ENCODE measurements at regions not wholly inside any gene's neighbourhood (a gene's known extent, or its start where the extent isn't known, plus 50 kb on each side); places are given as distances from the start of the nearest gene placed in this dataset.
"Not testable (repeated sequence)": the region's sequence is repeated elsewhere in the genome, so short reads cannot be mapped to it uniquely, and the experiment has no call there.

DNA sequence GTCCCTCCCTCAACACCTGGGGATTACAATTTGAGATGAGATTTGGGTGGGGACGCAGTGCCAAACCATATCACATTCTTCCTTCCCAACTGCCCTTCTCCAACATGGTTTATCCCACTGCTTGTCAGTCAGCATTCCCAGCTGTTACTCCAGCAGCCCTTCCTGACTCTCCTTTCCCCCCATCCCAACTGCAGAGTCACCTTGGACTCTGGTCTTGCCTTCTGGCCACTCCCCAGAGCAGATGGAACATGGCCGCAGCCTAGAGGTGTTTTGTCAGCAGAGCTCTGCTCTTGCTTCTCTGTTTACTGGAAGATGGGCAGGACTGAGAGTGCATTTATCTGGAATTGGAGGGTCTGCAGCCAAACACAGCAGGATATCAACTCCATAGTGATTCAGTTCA is 51.2 kb upstream of the MEX3C start:
- no peak for DNase-seq (ENCODE audit: low read depth)

DNA sequence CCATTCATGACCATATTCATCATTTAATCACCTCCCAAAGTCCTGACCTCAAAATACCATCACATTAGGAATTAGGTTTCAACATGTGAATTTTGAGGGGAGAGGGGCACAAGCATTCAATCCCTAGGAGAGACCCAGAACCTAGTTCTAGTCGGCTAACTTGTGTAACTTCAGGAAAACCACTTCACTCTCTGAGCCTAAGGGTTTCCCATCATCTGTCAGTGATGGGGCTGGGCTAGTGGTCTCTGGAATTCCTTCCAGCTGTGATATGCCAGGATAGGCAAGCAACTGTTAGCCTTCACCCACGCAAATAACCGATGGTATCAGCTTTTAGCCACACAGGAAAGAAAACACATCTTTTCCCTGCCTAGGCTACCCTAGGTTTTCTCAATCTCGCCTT is 52.5 kb upstream of the MEX3C start:
- no peak for DNase-seq (ENCODE audit: low read depth)

DNA sequence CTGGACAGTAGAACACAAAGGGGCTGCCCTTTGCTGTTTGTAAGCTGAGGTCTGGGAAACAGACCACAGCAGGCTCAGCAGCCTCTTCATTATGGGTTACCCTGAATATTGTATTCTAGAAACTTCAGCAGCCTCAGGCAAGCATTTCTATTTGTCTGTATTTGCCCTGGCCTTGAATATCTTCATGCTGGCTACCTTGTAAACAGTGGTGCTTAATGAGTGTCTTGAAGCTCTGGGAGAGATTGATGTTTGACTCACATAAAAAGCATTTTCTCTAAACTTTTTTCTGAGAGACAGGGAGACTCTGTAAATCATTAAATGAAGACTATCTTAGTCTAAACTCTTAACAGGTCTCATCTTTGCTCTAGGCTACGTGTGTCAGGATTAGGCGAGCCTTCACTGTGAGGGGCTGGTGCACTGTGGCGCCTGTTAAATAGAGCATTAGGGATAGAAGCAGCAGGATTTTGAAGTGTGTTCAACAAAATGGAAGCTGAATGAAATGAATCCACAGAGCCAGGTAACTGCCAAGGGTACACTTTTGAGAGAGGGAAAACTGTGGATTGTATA is 53.1 kb upstream of the MEX3C start:
- DNase-seq (ENCODE audit: low read depth) = no peak

DNA sequence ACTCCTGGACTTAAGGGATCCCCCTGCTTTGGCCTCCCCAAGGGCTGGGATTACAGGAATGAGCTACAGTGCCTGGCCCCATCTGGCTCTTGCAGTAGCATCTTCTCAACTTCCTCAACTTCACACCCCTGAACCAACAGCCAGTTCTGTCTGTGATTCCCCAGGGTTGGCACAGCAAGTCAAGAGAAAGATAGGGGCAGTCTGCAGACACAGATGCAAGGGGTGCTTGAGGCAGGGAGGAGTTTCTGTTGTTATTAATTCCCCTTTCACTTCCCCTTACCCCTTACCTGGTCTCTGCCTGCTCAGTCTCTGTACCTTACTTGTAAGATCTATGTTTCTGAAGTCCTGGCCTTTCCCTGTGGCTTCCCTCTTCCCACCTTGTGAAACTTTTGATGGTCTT is 54.1 kb upstream of the MEX3C start:
- DNase-seq (ENCODE audit: low read depth) = no peak

DNA sequence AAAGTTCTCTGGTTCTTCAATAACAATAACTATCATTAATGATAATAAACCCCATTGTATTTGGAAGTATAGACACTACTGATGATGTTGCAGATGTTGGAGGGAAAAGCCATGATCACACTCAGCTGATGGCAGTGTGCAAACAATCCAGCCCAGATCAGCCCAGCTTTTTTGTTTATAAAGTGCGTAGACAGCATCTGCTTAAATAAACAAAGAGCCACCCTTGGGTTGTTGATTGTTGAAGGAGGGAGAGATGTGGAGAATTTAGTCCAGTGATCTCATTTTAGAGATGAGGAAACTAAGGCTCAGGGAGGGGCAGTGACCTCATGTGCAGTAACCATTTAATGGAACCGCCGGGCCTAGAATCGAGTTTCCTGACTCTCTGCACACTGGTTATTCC is 56.0 kb upstream of the MEX3C start:
- DNase-seq (ENCODE audit: low read depth) = no peak

DNA sequence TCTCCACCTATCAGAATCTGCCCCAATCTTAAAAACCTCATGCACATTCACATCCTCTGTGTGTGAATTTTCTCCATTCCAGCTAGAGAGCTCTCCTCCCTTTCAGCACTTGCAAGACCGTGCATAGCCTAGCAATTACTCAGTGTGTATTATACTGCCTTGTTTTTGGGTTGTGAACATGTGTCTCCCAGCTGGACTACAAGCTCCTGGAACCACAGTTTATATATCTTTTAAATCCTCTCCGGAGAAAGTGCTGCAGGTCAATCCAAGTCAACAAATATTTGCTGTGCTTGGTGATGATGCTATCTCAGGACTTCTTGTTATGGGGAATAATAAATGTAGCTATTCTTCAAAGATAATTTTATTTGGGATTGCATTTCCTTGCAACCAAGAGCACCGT is 58.2 kb upstream of the MEX3C start:
- no peak for DNase-seq (ENCODE audit: low read depth)

DNA sequence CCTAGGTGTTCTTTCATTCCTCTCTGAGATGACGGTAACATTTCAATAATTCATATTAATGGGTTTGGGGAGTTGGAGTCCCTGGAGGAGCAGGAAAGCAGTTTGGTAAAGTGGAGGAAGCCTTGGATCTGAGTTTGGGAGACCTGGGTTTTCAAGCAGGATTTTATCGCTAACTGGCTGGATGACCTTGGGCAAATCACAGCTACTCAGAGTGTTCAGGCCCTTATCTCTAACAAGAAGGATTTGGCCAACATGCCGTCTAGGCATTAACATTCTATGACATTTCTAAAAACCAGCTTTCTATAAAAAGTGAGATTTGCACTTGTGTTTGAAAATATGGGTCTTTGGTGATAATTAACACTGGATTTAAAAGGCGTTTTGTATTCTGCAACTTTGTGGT is 59.7 kb upstream of the MEX3C start:
- no peak for DNase-seq (ENCODE audit: low read depth)

DNA sequence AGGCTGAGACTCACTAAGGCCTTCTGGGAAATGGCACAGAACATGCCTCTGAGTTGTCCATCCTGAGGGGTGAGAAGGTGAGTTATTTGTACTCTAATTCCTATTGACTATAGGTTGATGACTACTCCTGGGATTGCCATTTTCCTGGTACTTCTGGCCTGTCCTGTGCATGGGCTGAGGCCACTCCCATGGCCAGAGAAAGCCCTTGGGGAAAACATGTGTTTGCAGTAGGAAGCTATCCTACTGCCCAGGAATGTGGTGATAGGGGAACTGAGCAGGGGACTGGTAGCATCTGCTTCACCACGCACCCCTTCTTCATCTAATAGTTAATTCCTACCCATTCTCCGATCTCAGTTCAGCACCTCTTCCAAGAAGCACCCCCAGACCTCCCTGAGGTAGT is 62.6 kb upstream of the MEX3C start:
- DNase-seq (ENCODE audit: low read depth) = no peak

DNA sequence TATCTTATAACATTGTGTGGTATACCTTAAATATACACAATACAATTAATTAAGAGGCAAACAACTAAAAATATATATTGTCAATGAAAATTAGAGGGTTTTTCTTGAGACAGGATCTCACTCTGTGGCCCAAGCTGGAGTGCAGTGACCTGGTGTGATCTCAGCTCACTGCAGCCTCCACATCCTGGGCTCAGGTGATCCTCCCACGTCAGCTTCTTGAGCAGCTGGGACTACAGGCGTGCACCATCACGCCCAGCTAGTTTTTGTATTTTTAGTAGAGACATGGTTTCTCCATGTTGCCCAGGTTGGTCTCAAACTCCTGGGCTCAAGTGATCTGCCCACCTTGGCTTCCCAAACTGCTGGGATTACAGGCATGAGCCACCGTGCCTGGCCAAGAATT is 68.6 kb upstream of the MEX3C start:
- not testable (repeated sequence) for DNase-seq (ENCODE audit: low read depth)

DNA sequence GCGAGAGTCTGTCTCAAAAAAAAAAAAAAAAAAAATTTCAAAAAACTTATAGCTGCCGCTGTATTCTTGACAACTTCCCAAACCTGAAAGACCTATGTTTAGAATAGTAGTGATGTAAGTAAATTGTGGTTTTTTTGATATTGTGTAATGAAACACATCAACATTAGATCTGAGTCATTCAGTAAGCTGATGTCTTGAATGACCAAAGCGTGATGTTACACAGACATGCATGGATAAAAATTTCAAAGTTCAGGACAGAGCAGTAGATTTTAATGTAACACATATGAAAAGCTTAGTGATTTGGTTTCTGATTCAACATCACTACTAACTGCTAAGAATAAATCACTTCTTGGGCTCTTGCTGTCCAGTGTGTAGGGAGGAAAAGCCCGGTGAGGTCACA is 69.3 kb upstream of the MEX3C start:
- no peak for DNase-seq (ENCODE audit: low read depth)

DNA sequence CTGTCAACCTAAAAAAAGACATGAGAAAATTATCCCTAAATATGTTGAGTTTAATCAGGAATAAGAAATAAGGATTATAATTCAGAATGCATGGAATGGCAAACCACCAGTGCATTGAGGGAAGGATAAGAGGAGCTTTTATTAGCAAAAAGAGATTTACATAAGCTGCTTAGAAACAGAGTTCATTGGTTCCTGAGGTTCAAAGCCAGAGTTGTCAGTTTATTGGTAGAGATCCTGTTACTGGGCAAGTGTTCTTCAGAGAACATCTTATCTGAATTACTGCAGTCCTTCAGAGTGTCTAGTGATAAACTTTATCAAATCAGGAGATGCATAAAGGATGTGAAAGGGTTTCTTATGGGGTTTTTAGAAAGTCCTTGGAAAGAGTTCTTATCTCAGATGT is 76.0 kb upstream of the MEX3C start:
- DNase-seq (ENCODE audit: low read depth) = no peak

DNA sequence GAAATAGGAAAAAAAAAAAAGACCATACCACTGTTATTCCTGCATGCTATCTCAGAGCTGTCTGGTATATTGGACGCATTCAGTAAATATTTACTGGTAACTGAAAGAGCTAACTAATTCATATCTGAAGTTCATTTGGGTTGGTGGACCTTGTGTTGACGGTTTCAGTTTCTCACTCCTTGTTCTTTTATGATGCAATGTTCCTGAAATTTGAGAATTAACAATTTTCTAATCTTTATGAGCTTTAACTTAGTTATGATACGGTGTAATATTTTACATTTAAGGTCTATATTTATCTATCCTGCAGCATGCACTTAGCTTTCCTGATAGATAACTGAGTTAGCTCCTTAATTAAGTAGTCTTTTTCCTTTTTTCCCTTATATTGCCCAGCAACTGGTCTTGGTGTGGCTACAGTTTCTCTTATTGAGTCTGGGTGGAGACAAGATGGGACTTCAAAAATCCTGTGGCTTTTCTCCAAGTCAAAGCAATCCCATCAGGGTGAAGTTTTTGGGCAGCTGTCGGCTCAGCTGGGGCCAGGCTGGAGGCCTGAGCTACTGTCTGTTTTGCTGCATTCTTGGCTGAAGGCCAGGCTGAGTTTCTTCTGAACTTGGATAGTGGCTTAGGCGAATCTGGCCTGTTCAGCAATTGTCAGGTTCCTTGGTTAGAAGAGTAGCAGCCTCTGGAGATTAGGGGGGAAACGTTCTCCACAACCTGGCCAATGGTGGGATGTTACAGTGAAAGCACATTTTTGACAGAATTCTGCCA is 78.4 kb upstream of the MEX3C start:
- DNase-seq (ENCODE audit: low read depth) = no peak

DNA sequence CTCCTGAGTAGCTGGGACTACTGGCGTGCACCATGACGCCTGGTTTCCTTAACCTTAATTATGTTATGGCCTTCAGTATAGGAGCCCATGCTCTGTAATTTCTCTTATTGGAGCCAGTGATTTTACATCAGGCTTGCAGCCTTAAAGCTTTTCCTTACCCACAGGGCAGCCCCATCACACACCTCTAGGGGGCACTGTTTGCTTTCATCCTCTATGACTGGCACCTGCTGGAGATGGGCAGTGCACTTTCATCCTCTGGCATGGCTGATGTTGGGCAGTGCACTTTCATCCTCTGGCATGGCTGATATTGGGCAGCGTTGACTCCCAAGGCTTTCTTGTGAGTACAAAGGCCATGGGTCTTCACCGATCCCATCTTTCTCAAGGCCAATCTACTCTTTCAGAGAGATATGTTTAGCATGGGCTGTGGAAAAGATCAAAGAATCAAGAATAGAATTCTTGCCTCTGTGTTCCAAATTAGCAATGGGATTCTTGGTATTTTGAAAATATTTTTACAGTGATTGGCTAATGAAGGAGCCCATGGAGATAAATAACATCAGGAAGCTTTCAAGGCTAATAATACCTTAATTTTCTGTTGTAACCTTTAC is 80.7 kb upstream of the MEX3C start:
- DNase-seq (ENCODE audit: low read depth) = peak; percentile 30

DNA sequence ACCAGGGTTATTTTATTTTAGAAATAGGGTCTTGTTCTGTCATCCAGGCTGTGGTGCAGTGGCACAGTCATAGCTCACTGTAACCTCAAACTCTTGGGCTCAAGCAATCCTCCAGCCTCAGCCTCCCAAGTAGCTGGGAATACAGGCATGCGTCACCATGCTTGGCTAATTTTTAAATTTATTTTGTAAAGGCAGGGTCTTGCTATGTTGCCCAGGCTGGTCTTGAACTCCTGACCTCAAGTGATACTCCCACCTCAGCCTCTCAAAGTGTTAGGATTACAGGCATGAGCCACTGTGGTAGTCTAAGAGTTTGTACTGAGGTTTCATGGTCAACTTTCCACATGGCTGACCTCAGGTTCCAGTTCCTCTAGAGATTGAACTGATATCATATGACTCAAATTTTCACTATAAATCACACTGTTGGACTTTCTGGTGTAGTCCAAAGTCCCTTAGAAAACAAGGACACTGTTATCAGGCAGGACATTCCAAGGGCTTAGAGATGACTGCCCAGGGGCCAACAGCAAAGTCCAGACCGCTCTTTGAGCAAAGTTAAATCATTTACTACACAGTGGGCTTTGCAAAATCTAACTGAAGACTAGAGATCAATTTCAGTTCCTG is 82.0 kb upstream of the MEX3C start:
- DNase-seq (ENCODE audit: low read depth) = no peak

DNA sequence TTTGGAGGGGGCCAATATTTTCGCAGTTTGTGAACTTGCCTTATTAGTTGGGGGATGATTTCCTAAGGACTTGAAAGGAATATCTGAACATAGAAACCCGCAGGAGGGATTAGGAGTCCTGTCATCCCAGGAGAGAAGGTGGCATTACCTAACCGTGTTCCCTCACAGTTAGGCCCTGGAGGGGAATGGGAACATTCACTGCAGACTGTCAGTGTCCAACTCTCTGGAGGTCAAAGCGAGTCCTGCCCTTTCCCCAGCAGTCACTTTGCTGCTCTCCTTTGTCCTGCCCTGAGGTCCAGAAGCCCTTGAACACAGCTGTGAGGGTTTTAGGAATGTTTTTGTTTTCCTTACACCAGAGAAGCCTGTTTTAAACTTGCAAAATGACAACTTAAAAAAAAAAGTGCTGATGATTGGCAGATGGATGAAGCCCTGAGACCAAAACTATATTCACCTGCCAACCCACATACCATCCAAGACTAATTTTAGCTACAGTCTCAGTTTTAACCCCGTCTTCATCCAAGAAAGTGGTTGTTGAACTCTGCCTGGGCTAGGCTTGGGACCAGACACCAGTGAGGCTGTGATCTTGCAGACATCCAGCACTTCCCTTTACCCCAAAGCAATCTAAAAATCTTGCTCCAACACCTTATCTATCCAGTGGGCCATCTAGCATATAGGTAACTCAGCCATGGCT is 90.5 kb upstream of the MEX3C start:
- no peak for DNase-seq (ENCODE audit: low read depth)

DNA sequence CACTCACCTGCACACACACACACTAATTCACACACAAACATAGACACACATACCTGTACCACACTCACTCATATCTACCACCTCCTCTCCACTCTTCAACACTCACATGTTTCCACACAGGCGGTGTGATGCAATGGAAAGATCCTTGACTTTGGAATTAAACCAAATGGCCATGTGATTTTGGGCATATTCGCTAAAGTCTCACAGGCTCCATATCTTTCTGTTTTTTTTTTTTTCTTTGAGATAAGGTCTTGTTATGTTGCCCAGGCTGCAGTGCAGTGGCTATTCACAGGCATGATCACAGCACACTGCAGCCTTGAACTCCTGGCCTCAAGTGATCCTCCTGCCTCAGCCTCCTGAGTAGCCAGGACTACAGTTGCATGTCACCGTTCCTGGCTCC is 91.1 kb upstream of the MEX3C start:
- no peak for DNase-seq (ENCODE audit: low read depth)

DNA sequence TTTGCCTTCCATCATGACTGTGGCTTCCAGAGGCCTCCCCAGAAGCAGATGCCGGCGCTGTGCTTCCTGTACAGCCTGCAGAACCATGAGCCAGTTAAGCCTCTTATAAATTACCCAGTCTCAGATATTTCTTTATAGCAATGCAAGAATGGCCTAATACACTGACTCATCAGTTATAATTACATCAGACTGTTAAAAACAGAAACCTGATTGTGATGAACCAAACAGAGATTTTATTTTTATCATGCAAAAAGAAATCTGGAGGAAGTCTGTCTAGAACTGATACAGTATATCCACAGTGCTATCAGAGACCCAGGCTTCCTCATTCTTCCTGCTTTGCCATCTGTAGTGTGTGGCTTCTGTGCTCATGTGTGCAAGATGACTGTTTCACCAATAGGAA is 93.4 kb upstream of the MEX3C start:
- DNase-seq (ENCODE audit: low read depth) = peak; percentile 46

DNA sequence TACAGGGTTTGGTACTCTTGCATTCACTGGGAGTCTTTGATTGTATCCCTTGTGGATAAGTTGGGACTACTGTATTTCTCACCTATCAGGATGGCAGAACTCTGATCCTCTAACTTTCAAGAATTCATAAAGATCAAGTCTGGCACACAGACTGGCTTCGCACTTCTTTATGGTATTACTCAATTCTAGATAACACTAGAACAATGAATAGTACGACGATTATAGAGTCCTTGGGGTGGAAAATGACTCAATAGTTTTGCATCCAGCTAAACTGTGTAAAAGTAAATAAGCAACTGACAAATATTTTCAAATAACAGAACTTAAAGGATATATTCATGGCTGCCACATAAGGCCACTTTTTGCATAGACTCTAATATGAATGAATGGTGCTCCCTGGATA is 103.4 kb upstream of the MEX3C start:
- no peak for DNase-seq (ENCODE audit: low read depth)

DNA sequence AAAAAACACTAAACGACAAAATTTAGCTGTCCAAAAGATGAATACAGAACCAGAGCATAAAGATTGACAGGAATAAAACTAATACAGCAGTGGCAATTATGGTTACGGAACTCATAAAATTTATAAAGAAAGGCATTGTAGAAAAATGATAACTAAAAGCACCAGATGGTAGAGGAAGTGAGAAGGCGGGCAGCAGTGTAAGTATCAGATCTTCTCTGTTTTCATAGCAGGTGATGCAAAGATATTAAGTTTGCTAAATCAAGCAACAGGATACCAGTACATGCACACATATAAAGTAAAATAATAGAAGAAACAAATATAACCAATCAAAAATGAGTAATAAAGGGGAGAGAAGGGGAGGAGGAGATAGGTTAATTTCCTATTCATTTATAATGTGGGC is 103.9 kb upstream of the MEX3C start:
- DNase-seq (ENCODE audit: low read depth) = no peak

DNA sequence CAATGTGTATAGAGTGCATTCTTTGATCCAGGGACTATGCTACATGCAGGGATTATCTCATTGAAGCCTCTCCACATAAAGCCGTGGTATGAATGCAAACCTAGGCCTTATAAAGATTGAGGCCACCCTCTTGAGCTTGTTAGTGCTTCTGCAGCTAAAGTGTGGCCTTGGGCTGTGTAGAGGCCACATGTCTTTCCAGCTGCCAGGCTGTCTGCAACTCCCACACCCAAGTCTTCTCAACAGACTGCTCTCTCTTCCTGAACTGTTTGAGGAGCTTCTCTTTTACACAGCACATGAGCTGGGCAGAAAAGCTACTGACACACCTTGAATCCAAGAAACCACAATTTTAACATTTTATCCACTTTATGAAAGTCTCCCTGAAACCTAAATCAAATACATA is 119.2 kb upstream of the MEX3C start:
- no peak for DNase-seq (ENCODE audit: low read depth)

DNA sequence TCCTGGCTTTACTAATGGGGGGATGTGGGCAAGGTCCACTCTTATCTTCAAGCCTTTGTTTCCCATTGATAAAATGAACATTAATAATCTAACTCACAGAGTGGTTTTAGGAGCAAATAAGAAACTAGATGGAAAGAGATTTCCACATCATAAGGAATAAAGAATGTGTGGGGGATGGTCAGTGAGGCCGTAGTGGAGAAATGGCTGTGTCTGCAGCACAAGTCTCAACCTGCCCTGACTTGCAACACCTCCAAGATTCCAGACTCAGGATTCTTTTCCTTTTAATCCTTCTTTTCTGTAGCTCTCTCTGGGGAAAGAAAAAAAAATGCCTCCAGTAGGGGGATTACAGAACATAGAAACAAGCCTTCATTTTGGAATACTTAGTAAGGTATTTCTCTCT is 124.2 kb upstream of the MEX3C start:
- no peak for DNase-seq (ENCODE audit: low read depth)

DNA sequence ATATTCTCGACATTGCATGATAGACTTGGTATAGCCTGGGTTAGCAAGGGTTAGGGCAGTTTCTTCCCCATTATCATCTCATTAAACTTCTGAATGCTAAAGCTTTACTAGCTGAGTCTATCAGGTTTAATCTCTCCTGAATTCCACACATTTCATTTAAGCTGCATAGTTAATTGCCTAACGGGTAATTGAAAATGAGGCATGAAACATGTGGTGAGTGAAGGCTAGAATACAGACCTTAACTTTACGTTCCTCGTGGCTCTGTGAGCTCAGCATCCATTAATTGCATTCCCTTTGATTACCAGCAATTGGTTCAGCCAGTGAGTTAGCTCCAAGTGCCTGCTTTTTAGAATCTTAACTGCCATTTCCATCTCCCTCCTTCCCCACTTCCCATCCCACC is 126.5 kb upstream of the MEX3C start:
- no peak for DNase-seq (ENCODE audit: low read depth)

DNA sequence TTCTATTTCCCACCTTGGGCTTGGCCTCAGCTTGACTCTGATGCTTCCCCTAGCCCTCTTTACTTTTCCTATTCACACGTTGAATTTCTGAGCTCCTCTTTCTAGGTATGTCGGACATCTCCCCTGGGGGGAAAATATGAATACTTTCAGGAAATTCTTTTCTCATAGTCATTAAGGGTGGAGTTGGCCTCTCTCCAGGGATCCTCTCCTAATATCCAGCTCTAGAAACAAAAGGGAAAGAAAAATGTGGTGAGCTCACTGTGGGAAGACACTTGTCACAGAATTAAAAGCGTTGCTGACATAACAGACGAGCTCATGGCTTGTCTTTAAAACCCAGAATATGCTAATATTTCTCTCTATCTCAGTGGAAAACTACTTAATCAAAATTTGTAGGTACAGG is 132.7 kb upstream of the MEX3C start:
- no peak for DNase-seq (ENCODE audit: low read depth)
